SK-N-SH treated with all-trans-retinoic acid at 6 μM for 48 hours (cell line): ENCODE measurements at regions not wholly inside any gene's neighbourhood (a gene's known extent, or its start where the extent isn't known, plus 50 kb on each side); places are given as distances from the start of the nearest gene placed in this dataset.

Experiments used
- CSDC2 ChIP-seq: fragments of 250-450 bp; sonication (Bioruptor Pico); IDR thresholded peaks from 2 replicates; pipeline ENCODE4 v1.5.0; 2020; ENCODE audit warnings: mild to moderate bottlenecking, moderate library complexity
- OSR1 ChIP-seq: fragments of 250-450 bp; sonication (Bioruptor Pico); IDR thresholded peaks from 2 replicates; pipeline ENCODE4 v1.8.0; 2022; ENCODE audit warnings: moderate library complexity, mild to moderate bottlenecking, inconsistent platforms
- ZFP3 ChIP-seq: fragments of 250-450 bp; sonication (Bioruptor Pico); IDR thresholded peaks from 2 replicates; pipeline ENCODE4 v1.5.0; 2020; ENCODE audit warnings: mild to moderate bottlenecking, moderate library complexity
- ZFP30 ChIP-seq: fragments of 450-650 bp; formaldehyde crosslinking; IDR thresholded peaks from 2 replicates; pipeline ENCODE4 v1.5.0; 2022; ENCODE audit warnings: mild to moderate bottlenecking, moderate library complexity

GRCh38 chr6:91276315-91276714 is 689.4 kb upstream of the MAP3K7 start:
- no peak for TF ChIP-seq ZFP3 (CRISPR knock-in tag)
- TF ChIP-seq OSR1 (CRISPR knock-in tag) = no peak
- TF ChIP-seq ZFP30 (CRISPR knock-in tag) = no peak
- no peak for TF ChIP-seq CSDC2 (CRISPR knock-in tag)
